ENCODE measurements at regions not wholly inside any gene's neighbourhood (a gene's known extent, or its start where the extent isn't known, plus 50 kb on each side); places are given as distances from the start of the nearest gene placed in this dataset.
A peak's percentile ranks its signal among the peaks of the same experiment; 100 is the strongest.

DNA sequence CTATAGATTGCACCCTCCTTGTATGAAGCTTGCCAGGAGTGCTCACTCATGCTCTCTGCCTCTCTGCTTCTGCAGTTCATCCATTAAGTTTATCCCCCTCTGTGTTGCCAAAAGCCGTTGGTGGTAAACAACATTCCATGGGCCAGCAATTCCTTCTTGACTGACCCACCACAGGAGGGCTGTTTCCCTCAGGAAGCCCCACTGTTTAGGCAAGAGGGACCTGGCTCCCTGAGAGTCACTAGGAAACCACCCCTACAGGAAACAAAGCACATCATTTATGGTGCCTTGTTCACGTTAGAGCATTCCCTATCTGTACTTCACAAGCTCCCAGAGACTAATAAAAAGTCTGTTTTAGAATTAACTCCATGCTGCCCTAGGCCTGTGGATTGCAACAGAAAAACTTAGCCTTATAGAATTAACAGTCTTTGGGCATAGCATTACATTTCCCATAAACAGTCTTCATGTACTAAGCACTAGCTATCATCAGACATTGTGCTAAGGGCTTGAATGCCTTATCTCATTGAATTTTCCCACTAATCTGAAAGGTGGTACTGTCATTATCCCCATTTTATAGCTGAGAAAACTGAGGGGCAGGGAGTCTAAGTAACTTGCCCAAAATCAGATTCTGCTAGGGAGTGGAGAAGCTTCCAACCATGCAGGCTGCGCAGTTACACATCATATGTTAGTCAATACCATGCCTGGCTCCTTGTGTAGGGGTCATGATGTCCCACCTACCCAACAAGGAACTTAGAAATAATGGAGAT, 149.9 kb downstream of the SHQ1 start:
- no peaks in the 10 kb centered on the region for H3K27me3 ChIP-seq (ENCODE audit: control insufficient read depth, insufficient read depth, low read length)
- 0 out of 2 replicates have a peak overlapping the region, but pooled peaks have one; percentile 8 for H3K4me3 ChIP-seq (ENCODE audit: low read depth, low read length)
- no peaks in the 10 kb centered on the region for H3K9me3 ChIP-seq (ENCODE audit: control insufficient read depth, insufficient read depth, low read length)
- peak overlapping the region; percentile 66 for H3K27ac ChIP-seq (ENCODE audit: low read depth, low read length)
- peaks cover 26% of the 10 kb centered on the region for H3K4me1 ChIP-seq (ENCODE audit: control insufficient read depth, insufficient read depth, low read length)
- H3K9ac ChIP-seq (ENCODE audit: low read depth, low read length), result no peak overlapping the region
- no peaks in the 10 kb centered on the region for H3K36me3 ChIP-seq (ENCODE audit: control insufficient read depth, insufficient read depth, low read length)

DNA sequence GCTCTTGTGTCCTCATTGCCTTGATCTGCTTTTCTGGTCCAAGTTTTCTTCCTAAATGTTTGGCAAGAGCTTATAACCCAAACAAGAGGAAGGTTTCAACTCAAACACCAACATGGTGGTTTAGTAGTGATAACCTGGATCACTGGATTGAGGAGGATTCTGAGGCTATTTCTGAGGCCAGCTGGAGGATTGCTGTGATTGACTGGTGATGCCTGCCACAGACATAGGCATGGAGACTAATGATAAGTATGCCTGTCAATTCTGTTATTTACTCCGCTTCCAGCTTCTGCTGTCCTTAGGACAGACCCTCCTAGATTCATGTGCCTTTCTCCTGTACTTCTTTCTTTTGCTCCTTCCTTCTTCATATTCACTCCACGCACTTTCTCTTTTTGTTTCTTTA, 150.5 kb downstream of the SHQ1 start:
- Histone ChIP-seq H3K27me3 (ENCODE audit: control insufficient read depth, insufficient read depth, low read length) (no peaks in the 10 kb centered on the region), H3K27ac (ENCODE audit: low read depth, low read length) (peak overlapping the region; percentile 66), H3K36me3 (ENCODE audit: control insufficient read depth, insufficient read depth, low read length) (no peaks in the 10 kb centered on the region), H3K9me3 (ENCODE audit: control insufficient read depth, insufficient read depth, low read length) (no peaks in the 10 kb centered on the region), H3K4me3 (ENCODE audit: low read depth, low read length) (0 out of 2 replicates have a peak overlapping the region, but pooled peaks have one; percentile 8), H3K9ac (ENCODE audit: low read depth, low read length) (no peak overlapping the region), H3K4me1 (ENCODE audit: control insufficient read depth, insufficient read depth, low read length) (peaks cover 26% of the 10 kb centered on the region)

DNA sequence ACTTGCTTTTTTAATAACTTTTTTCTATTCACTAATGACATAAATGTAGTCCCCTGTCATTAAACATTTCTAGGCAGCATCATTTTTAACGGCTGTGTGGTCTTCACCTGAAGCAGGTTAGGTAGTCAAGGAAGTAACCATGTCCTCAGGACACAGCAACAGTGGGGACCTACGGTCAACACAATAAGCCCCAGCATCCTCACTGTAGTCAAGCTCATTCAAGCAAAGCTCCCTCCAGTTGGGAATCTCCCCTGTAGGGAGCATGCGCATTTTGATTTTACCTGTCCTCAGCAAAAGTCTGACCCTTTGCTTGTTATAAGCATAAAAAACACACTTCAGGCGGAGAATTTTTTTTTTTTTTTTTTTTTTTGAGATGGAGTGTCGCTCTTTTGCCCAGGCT, 151.4 kb downstream of the SHQ1 start:
- Histone ChIP-seq H3K9ac (ENCODE audit: low read depth, low read length) (no peak overlapping the region), H3K27me3 (ENCODE audit: control insufficient read depth, insufficient read depth, low read length) (no peaks in the 10 kb centered on the region), H3K4me3 (ENCODE audit: low read depth, low read length) (no peak overlapping the region), H3K36me3 (ENCODE audit: control insufficient read depth, insufficient read depth, low read length) (no peaks in the 10 kb centered on the region), H3K4me1 (ENCODE audit: control insufficient read depth, insufficient read depth, low read length) (peaks cover 29% of the 10 kb centered on the region), H3K9me3 (ENCODE audit: control insufficient read depth, insufficient read depth, low read length) (no peaks in the 10 kb centered on the region), H3K27ac (ENCODE audit: low read depth, low read length) (no peak overlapping the region)

DNA sequence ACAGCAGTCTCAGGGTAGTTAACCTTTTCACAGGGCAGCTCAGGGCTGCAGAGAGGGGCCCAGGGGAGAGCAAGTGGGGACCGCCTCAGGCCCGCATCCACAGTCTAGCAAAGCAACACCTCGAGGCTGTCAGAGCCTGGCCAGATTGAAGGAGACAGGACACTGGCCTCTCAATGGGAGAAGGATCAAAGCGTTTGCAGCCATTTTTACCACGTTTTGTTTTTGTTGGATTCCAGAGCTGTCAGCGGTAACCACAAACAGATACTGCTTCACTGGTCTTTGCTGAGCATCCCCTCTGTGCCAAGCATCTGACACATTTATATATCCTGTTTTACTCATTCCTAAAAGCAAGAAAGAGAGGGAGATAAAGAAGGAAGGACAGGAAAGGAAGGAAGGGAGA, 153.8 kb downstream of the SHQ1 start:
- no peaks in the 10 kb centered on the region for H3K27me3 ChIP-seq (ENCODE audit: control insufficient read depth, insufficient read depth, low read length)
- H3K36me3 ChIP-seq (ENCODE audit: control insufficient read depth, insufficient read depth, low read length), result no peaks in the 10 kb centered on the region
- no peaks in the 10 kb centered on the region for H3K9me3 ChIP-seq (ENCODE audit: control insufficient read depth, insufficient read depth, low read length)
- H3K4me1 ChIP-seq (ENCODE audit: control insufficient read depth, insufficient read depth, low read length), result peaks cover 29% of the 10 kb centered on the region
- H3K27ac ChIP-seq (ENCODE audit: low read depth, low read length), result no peak overlapping the region
- H3K9ac ChIP-seq (ENCODE audit: low read depth, low read length), result no peak overlapping the region
- no peak overlapping the region for H3K4me3 ChIP-seq (ENCODE audit: low read depth, low read length)

DNA sequence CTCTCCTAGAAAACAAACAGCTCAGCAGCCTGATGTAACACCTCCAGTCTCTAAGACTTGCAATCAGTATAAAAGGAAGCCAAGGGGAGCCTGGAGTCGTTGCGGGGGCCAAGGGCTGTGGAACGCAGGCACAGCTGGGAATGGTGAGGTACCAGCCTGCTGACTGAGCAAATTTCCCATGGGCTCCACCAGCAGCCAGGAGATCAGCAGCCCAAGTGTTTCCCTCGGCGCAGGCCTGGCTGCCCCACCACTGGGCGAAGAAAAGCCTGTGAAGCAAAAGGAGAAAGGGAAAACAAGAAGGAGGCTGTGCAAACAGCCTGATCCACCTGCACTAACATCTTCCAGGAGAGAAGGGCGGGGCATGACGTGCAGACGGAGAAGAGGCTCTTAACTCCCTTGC, 155.3 kb downstream of the SHQ1 start:
- H3K9me3 ChIP-seq (ENCODE audit: control insufficient read depth, insufficient read depth, low read length), result no peaks in the 10 kb centered on the region
- no peak overlapping the region for H3K9ac ChIP-seq (ENCODE audit: low read depth, low read length)
- peaks cover 23% of the 10 kb centered on the region for H3K4me1 ChIP-seq (ENCODE audit: control insufficient read depth, insufficient read depth, low read length)
- H3K36me3 ChIP-seq (ENCODE audit: control insufficient read depth, insufficient read depth, low read length), result no peaks in the 10 kb centered on the region
- H3K4me3 ChIP-seq (ENCODE audit: low read depth, low read length), result no peak overlapping the region
- no peaks in the 10 kb centered on the region for H3K27me3 ChIP-seq (ENCODE audit: control insufficient read depth, insufficient read depth, low read length)
- peak overlapping the region; percentile 47 for H3K27ac ChIP-seq (ENCODE audit: low read depth, low read length)

DNA sequence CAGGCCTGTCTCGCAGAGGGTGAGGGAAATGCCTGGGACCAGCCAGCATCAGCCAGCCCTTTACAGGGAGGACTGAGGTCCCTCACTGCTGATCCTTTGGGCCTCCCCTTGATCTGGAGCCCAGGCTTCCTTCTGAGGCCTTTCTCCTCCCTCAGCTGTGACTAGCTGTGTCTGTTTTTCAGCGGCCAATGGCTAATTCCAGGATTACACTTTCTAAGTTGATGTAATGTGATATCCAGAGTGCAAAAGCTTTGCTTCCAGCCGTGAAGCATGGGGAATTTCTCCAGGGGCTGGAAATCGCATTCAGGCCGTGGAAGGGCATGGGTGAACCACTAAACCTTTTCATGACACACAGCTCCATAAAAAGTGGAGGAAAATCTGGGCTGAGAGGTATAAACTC, 157.6 kb downstream of the SHQ1 start:
- Histone ChIP-seq H3K9ac (ENCODE audit: low read depth, low read length) (no peak overlapping the region), H3K4me3 (ENCODE audit: low read depth, low read length) (no peak overlapping the region), H3K36me3 (ENCODE audit: control insufficient read depth, insufficient read depth, low read length) (no peaks in the 10 kb centered on the region), H3K9me3 (ENCODE audit: control insufficient read depth, insufficient read depth, low read length) (no peaks in the 10 kb centered on the region), H3K27me3 (ENCODE audit: control insufficient read depth, insufficient read depth, low read length) (no peaks in the 10 kb centered on the region), H3K27ac (ENCODE audit: low read depth, low read length) (no peak overlapping the region), H3K4me1 (ENCODE audit: control insufficient read depth, insufficient read depth, low read length) (peaks cover 5% of the 10 kb centered on the region; the same call in 1 of the 2 replicates)

DNA sequence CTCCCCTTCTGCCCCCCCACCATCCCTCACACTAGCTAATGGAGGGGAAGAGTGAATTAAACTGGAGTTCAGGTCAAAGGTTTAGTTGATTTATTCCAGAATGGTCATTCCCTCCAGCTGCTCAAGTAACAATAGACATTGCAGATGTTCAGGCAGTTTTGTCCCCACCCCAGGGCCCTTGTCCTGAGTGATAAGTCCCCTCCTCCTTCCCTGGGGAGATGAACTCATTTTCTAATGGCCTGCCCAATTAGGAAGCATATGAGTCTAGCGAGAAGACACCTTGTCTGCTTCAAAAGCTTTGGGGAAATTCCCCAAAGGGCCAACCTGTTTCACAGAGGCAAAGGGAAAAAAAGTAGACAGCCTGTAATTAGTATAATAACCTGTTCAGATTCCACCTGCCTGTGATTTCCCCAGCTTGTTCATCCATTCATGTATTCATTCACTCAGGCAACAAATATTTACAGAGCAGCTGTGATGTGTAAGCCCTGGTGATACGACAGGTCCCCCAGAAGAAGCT, 165.3 kb downstream of the SHQ1 start:
- H3K27me3 ChIP-seq (ENCODE audit: control insufficient read depth, insufficient read depth, low read length), result no peaks in the 10 kb centered on the region
- H3K9me3 ChIP-seq (ENCODE audit: control insufficient read depth, insufficient read depth, low read length), result no peaks in the 10 kb centered on the region
- H3K36me3 ChIP-seq (ENCODE audit: control insufficient read depth, insufficient read depth, low read length), result no peaks in the 10 kb centered on the region
- H3K4me1 ChIP-seq (ENCODE audit: control insufficient read depth, insufficient read depth, low read length), result no peaks in the 10 kb centered on the region
- H3K4me3 ChIP-seq (ENCODE audit: low read depth, low read length), result no peak overlapping the region
- H3K27ac ChIP-seq (ENCODE audit: low read depth, low read length), result no peak overlapping the region
- no peak overlapping the region for H3K9ac ChIP-seq (ENCODE audit: low read depth, low read length)

DNA sequence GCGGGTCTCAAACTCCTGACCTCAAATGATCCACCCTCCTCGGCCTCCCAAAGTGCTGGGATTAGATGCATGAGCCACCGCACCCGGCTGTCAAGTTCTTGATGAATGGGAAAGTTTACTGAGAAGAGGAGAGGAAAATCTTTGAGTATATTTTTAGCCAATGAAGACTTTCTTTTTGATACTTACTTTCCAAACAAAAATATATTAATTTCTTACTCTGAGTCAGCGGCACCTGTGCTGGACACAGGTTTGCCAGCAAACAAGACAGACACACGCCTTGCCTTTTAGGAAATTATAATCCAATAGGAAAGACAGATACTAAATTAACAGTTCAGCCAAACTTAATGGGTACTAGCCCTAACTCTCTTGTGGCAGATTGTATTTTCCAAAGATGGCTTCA, 166.6 kb downstream of the SHQ1 start:
- no peak overlapping the region for H3K27ac ChIP-seq (ENCODE audit: low read depth, low read length)
- H3K9ac ChIP-seq (ENCODE audit: low read depth, low read length), result no peak overlapping the region
- no peaks in the 10 kb centered on the region for H3K4me1 ChIP-seq (ENCODE audit: control insufficient read depth, insufficient read depth, low read length)
- H3K9me3 ChIP-seq (ENCODE audit: control insufficient read depth, insufficient read depth, low read length), result no peaks in the 10 kb centered on the region
- no peaks in the 10 kb centered on the region for H3K36me3 ChIP-seq (ENCODE audit: control insufficient read depth, insufficient read depth, low read length)
- no peak overlapping the region for H3K4me3 ChIP-seq (ENCODE audit: low read depth, low read length)
- no peaks in the 10 kb centered on the region for H3K27me3 ChIP-seq (ENCODE audit: control insufficient read depth, insufficient read depth, low read length)

DNA sequence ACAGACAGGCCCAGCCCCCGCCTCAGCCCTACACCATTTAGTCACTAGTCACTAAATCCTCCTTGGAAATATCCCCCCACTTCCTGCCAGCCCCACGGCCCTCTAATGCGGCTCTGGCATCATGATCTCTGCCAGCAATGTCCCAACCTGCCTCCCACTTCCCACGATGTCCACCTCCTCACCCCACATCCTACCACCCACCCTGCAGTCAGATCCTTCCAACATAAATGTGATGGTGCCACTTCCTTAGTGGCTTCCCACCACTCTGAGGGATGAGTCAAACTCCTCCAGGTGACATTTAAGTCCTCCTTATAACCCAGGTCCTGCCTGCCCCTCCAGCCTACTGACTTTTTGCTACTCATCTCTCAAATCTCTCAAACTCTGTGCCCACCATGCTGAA, 167.5 kb downstream of the SHQ1 start:
- no peak overlapping the region for H3K27ac ChIP-seq (ENCODE audit: low read depth, low read length)
- no peak overlapping the region for H3K4me3 ChIP-seq (ENCODE audit: low read depth, low read length)
- no peaks in the 10 kb centered on the region for H3K4me1 ChIP-seq (ENCODE audit: control insufficient read depth, insufficient read depth, low read length)

DNA sequence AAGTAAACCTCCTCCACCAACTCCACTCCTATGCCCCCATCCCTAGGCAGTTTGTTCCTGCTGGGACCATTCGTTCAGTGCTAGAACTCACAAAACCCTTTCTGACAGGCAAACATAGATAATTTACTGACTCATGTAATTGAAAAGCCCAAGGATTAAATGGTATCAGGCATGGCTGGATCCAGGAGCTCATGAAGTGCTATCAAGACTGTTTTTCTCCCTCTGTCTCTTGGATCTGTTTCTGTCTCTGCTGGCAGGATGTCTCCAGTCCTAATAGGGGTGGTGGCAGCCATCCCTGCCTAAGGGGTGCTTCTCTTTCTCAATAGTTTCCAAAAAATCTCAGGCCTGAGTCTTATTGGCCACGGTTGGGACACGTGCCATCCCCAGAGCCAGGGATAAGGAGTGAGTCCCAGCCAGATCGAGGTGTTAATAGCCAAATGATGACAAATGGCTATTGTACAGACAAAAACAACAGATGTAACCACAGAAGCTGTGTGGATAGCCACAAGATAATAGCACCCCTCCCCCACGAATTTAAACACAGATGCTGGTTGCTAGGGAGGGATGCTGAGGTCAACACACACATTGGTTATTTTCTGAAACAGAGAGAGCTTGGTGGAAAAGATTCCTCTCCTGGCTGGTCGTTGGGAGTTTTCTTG, 168.6 kb downstream of the SHQ1 start:
- no peak overlapping the region for H3K27ac ChIP-seq (ENCODE audit: low read depth, low read length)
- H3K4me1 ChIP-seq (ENCODE audit: control insufficient read depth, insufficient read depth, low read length), result no peaks in the 10 kb centered on the region
- H3K27me3 ChIP-seq (ENCODE audit: control insufficient read depth, insufficient read depth, low read length), result no peaks in the 10 kb centered on the region
- H3K9me3 ChIP-seq (ENCODE audit: control insufficient read depth, insufficient read depth, low read length), result no peaks in the 10 kb centered on the region
- no peak overlapping the region for H3K4me3 ChIP-seq (ENCODE audit: low read depth, low read length)
- H3K36me3 ChIP-seq (ENCODE audit: control insufficient read depth, insufficient read depth, low read length), result no peaks in the 10 kb centered on the region
- H3K9ac ChIP-seq (ENCODE audit: low read depth, low read length), result no peak overlapping the region

More for the DNA sequence above, 167.5 kb downstream of the SHQ1 start:
- Histone ChIP-seq H3K27me3 (ENCODE audit: control insufficient read depth, insufficient read depth, low read length) (no peaks in the 10 kb centered on the region), H3K9ac (ENCODE audit: low read depth, low read length) (no peak overlapping the region), H3K9me3 (ENCODE audit: control insufficient read depth, insufficient read depth, low read length) (no peaks in the 10 kb centered on the region), H3K36me3 (ENCODE audit: control insufficient read depth, insufficient read depth, low read length) (no peaks in the 10 kb centered on the region)

DNA sequence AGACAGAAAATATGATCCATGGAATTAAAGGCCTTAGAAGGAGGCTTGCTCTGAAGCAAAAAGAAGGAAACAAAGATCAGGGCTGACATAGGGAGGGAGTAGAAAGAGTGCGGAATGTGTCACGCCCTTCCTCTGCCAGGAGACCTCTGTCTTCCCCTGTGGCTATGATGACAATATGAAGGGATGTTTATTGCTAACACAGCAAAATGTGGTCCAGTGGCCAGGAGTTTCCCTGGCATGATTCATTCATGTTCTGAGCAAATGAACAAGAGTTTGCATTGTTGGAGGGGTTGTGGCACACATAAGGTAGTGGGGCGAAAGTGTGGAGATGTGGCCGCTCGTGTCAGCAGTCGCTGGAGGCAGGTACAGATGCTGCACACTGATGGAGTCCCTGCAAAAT, 169.4 kb downstream of the SHQ1 start:
- Histone ChIP-seq H3K9me3 (ENCODE audit: control insufficient read depth, insufficient read depth, low read length) (no peaks in the 10 kb centered on the region), H3K36me3 (ENCODE audit: control insufficient read depth, insufficient read depth, low read length) (no peaks in the 10 kb centered on the region), H3K27me3 (ENCODE audit: control insufficient read depth, insufficient read depth, low read length) (no peaks in the 10 kb centered on the region), H3K4me3 (ENCODE audit: low read depth, low read length) (no peak overlapping the region), H3K9ac (ENCODE audit: low read depth, low read length) (no peak overlapping the region), H3K4me1 (ENCODE audit: control insufficient read depth, insufficient read depth, low read length) (no peaks in the 10 kb centered on the region), H3K27ac (ENCODE audit: low read depth, low read length) (no peak overlapping the region)

Data from HUES48 (cell line).